SK-N-SH (cell line): ENCODE measurements at regions not wholly inside any gene's neighbourhood (a gene's known extent, or its start where the extent isn't known, plus 50 kb on each side); places are given as distances from the start of the nearest gene placed in this dataset.

Experiments
- CHD2 ChIP-seq: fragments of 150-350 bp; IDR thresholded peaks from 2 replicates; pipeline ENCODE4 v1.6.1; 2018; ENCODE audit warnings: low read length; ENCODE audit not compliant: partially characterized antibody
- EZH2phosphoT487 ChIP-seq: fragments of 200-600 bp; sonication (generic); IDR thresholded peaks from 2 replicates; pipeline ENCODE4 v1.6.1; 2017; ENCODE audit warnings: low read depth, mixed run types, mild to moderate bottlenecking, antibody characterized with exemption, moderate library complexity, borderline replicate concordance
- FOXJ3 ChIP-seq: sonication (generic); formaldehyde crosslinking; IDR thresholded peaks from 2 replicates; pipeline ENCODE4 v1.5.1; 2020; ENCODE audit warnings: mild to moderate bottlenecking, missing genetic modification reagents
- TF ChIP-seq, protein P1 (sequence below): fragments of 200-600 bp; sonication (generic); IDR thresholded peaks from 2 replicates; pipeline ENCODE4 v1.6.1; 2017; ENCODE audit warnings: antibody characterized with exemption, mild to moderate bottlenecking, moderate library complexity

DNA sequence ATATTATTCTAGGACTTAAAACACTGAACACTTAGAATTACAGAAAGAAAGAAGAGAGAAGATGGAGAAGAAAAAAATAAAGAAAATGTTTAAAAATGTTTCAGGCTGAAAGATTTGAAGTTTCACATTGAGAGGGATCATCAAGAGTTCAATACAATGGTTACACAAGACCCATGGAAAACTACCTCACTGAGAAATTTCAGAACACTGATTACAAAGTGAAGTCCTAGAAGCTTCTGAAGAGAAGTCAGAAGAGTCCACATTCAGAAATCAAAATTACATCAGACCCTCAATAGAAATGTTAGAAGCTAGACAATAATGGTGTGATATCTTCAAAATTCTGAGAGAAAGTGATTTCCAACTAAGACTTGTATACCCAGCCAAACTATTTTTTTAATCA, 196.1 kb downstream of the MACC1 start:
- no peak for TF ChIP-seq CHD2
- TF ChIP-seq, protein P1, sequence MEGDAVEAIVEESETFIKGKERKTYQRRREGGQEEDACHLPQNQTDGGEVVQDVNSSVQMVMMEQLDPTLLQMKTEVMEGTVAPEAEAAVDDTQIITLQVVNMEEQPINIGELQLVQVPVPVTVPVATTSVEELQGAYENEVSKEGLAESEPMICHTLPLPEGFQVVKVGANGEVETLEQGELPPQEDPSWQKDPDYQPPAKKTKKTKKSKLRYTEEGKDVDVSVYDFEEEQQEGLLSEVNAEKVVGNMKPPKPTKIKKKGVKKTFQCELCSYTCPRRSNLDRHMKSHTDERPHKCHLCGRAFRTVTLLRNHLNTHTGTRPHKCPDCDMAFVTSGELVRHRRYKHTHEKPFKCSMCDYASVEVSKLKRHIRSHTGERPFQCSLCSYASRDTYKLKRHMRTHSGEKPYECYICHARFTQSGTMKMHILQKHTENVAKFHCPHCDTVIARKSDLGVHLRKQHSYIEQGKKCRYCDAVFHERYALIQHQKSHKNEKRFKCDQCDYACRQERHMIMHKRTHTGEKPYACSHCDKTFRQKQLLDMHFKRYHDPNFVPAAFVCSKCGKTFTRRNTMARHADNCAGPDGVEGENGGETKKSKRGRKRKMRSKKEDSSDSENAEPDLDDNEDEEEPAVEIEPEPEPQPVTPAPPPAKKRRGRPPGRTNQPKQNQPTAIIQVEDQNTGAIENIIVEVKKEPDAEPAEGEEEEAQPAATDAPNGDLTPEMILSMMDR = no peak
- TF ChIP-seq EZH2phosphoT487 = no peak
- no peak for TF ChIP-seq FOXJ3 (CRISPR knock-in tag)
